Bronchial epithelial cell (primary cell): ENCODE measurements at regions not wholly inside any gene's neighbourhood (a gene's known extent, or its start where the extent isn't known, plus 50 kb on each side); places are given as distances from the start of the nearest gene placed in this dataset.
"Not testable (repeated sequence)": the region's sequence is repeated elsewhere in the genome, so short reads cannot be mapped to it uniquely, and the experiment has no call there.

ENCODE experiments used
- DNase-seq: peaks from one replicate; pipeline ENCODE4 v3.0.0-alpha.2; 2010; ENCODE audit warnings: low read depth
- FAIRE-seq: peaks from 2 replicates; lab custom pipeline; 2011; peaks lifted over from hg19 to GRCh38; lab: Jason Lieb, UNC
- H3K27me3 ChIP-seq: 2 replicates; pipeline ENCODE4 v1.5.1; 2011; ENCODE audit warnings: low read length; ENCODE audit not compliant: control insufficient read depth, insufficient read depth
- H3K36me3 ChIP-seq: 2 replicates; pipeline ENCODE4 v1.5.1; 2011; ENCODE audit warnings: low read length; ENCODE audit not compliant: control insufficient read depth, insufficient read depth
- H3K4me3 ChIP-seq: 2 replicates; pipeline ENCODE4 v1.5.1; 2011; ENCODE audit warnings: mild to moderate bottlenecking, low read depth, low read length, control low read depth
- CTCF ChIP-seq: IDR thresholded peaks from 2 replicates; pipeline ENCODE4 v1.5.1; 2011; ENCODE audit warnings: mild to moderate bottlenecking, moderate library complexity, low read length, control low read depth, inconsistent platforms; ENCODE audit not compliant: insufficient read depth, severe bottlenecking

- Histone ChIP-seq H3K4me3 (no peak overlapping the region), H3K27me3 (no peaks in the 10 kb centered on the region), H3K36me3 (no peaks in the 10 kb centered on the region)
- no peak for DNase-seq
- no peak for TF ChIP-seq CTCF
- no peak for FAIRE-seq
These were observed 113.7 kb upstream of the EPB41L4A start for GRCh38 chr5:112532654-112533360.

GRCh38 chr5:112533362-112533761 lies 114.3 kb upstream of the EPB41L4A start:
- DNase-seq: peak; percentile 58
- no peaks in the 10 kb centered on the region for H3K27me3 ChIP-seq
- H3K36me3 ChIP-seq: no peaks in the 10 kb centered on the region
- FAIRE-seq: peak; percentile 55
- no peak for TF ChIP-seq CTCF
- no peak overlapping the region for H3K4me3 ChIP-seq

- Histone ChIP-seq H3K36me3 (no peaks in the 10 kb centered on the region), H3K4me3 (no peak overlapping the region), H3K27me3 (no peaks in the 10 kb centered on the region)
- FAIRE-seq: no peak
- no peak for TF ChIP-seq CTCF
- DNase-seq: no peak
These were observed 115.0 kb upstream of the EPB41L4A start for GRCh38 chr5:112534067-112534583.

DNA sequence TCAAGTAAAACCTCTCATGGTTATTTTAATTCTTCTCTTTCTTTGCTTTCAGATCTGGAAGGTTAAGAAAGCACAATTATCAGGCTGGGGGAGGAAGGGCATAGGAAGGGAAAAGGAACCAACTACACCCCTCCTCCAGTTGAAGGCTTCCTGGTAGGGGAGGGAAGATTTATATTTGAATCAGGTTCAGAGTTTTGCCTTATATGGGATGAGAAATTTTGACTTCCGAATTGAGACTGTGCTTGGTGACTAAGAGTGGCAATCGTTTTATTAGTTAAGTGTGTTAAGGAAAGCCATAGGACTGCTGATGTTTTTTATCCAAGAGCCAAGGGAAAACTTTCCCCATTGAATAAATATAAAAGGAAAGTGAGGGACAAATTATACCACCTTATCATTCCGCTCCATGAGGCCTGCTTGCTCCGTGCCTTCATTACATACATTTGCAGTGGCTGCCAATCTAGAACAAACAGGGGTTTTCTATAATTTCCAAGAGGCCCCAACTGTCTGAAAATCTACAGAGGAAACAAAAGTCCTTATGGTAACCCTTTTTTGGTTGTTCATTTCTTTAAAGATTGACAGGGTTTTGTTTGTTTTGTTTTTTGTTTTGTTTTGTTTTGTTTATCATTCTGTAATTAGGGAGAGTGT lies 115.7 kb upstream of the EPB41L4A start:
- no peak for DNase-seq
- Histone ChIP-seq H3K4me3 (no peak overlapping the region), H3K36me3 (no peaks in the 10 kb centered on the region), H3K27me3 (no peaks in the 10 kb centered on the region)
- no peak for TF ChIP-seq CTCF
- no peak for FAIRE-seq

- no peak for TF ChIP-seq CTCF
- H3K27me3 ChIP-seq: no peaks in the 10 kb centered on the region
- H3K4me3 ChIP-seq: no peak overlapping the region
- DNase-seq: no peak
- no peaks in the 10 kb centered on the region for H3K36me3 ChIP-seq
- no peak for FAIRE-seq
These were observed 116.3 kb upstream of the EPB41L4A start for GRCh38 chr5:112535356-112535755.

DNA sequence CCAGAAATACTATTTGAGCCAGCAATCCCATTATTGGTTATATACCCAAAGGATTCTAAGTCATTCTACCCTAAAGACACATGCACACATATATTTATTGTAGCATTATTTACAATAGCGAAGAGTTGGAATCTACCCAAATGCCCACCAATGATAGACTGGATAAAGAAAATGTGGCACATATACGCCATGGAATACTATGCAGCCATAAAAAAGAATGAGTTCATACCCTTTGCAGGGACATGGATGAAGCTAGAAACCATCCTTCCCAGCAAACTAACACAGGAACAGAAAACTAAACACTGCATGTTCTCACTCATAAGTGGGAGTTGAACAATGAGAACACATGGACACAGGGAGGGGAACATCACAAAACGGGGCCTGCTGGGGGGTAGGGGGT lies 125.5 kb upstream of the EPB41L4A start:
- H3K4me3 ChIP-seq, H3K36me3 ChIP-seq, FAIRE-seq, DNase-seq, H3K27me3 ChIP-seq: not testable (repeated sequence)
